RWPE2 (cell line): ENCODE measurements at regions not wholly inside any gene's neighbourhood (a gene's known extent, or its start where the extent isn't known, plus 50 kb on each side); places are given as distances from the start of the nearest gene placed in this dataset.

Experiments
- ATAC-seq: fragments of 200-7000 bp; cut with Tn5 transposase; 3 replicates; pipeline ENCODE4 v1.9.1; 2021; ENCODE audit warnings: low read depth
- DNase-seq: peaks from one replicate; pipeline ENCODE4 v3.0.0-alpha.2; 2020; ENCODE audit warnings: low spot score
- H3K27ac ChIP-seq: fragments of 450-650 bp; 2 replicates; pipeline ENCODE4 v1.5.1; 2017; ENCODE audit warnings: mild to moderate bottlenecking; ENCODE audit not compliant: poor library complexity, severe bottlenecking
- H3K27me3 ChIP-seq: fragments of 250-450 bp; sonication (Bioruptor Pico); 2 replicates; pipeline ENCODE4 v1.5.1; 2021; ENCODE audit warnings: mild to moderate bottlenecking, moderate library complexity; ENCODE audit not compliant: insufficient read depth, poor library complexity, severe bottlenecking
- H3K36me3 ChIP-seq: fragments of 250-450 bp; sonication (Bioruptor Pico); 2 replicates; pipeline ENCODE4 v1.5.1; 2020; ENCODE audit warnings: low read depth, mild to moderate bottlenecking, moderate library complexity
- H3K4me1 ChIP-seq: fragments of 250-450 bp; sonication (Bioruptor Pico); 2 replicates; pipeline ENCODE4 v1.5.1; 2021; ENCODE audit warnings: mild to moderate bottlenecking, moderate library complexity; ENCODE audit not compliant: insufficient read depth, poor library complexity, severe bottlenecking
- H3K4me3 ChIP-seq: fragments of 250-450 bp; sonication (Bioruptor Pico); 2 replicates; pipeline ENCODE4 v1.5.1; 2021; ENCODE audit warnings: mild to moderate bottlenecking, moderate library complexity; ENCODE audit not compliant: severe bottlenecking
- H3K9me3 ChIP-seq: fragments of 250-450 bp; sonication (Bioruptor Pico); 2 replicates; pipeline ENCODE4 v1.5.1; 2021; ENCODE audit warnings: mild to moderate bottlenecking, moderate library complexity; ENCODE audit not compliant: severe bottlenecking
- TF ChIP-seq, protein P1 (sequence below): fragments of 450-650 bp; IDR thresholded peaks from one replicate; pipeline ENCODE4 v1.5.1; 2017; ENCODE audit warnings: mild to moderate bottlenecking, moderate library complexity; ENCODE audit not compliant: poor library complexity, severe bottlenecking

DNA sequence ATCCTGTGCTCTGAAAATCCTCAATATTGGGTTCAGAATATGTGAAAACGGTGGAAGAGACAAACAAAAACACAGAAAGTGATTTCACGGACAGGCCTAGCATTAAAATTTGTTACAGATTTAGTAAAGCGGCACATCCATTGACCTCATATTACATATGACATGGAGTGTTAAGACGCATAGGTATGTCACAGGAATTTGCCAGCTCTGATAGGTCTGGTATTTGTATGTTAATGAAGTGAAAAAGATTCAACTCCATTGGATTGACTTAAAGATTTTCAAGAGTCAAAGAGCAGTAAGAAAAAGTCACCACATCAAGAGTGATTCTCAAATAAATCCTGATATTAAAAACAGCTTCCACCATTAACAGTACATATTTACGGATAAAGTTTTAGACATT is 396.5 kb upstream of the SEMA6A start:
- no peaks in the 10 kb centered on the region for H3K9me3 ChIP-seq
- TF ChIP-seq, protein P1, sequence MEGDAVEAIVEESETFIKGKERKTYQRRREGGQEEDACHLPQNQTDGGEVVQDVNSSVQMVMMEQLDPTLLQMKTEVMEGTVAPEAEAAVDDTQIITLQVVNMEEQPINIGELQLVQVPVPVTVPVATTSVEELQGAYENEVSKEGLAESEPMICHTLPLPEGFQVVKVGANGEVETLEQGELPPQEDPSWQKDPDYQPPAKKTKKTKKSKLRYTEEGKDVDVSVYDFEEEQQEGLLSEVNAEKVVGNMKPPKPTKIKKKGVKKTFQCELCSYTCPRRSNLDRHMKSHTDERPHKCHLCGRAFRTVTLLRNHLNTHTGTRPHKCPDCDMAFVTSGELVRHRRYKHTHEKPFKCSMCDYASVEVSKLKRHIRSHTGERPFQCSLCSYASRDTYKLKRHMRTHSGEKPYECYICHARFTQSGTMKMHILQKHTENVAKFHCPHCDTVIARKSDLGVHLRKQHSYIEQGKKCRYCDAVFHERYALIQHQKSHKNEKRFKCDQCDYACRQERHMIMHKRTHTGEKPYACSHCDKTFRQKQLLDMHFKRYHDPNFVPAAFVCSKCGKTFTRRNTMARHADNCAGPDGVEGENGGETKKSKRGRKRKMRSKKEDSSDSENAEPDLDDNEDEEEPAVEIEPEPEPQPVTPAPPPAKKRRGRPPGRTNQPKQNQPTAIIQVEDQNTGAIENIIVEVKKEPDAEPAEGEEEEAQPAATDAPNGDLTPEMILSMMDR, result no peak
- no peak overlapping the region for H3K4me3 ChIP-seq
- ATAC-seq, result no peak
- no peak for DNase-seq
- peaks cover 2% of the 10 kb centered on the region for H3K27me3 ChIP-seq
- no peaks in the 10 kb centered on the region for H3K4me1 ChIP-seq
- H3K36me3 ChIP-seq, result no peaks in the 10 kb centered on the region
- no peak overlapping the region for H3K27ac ChIP-seq

DNA sequence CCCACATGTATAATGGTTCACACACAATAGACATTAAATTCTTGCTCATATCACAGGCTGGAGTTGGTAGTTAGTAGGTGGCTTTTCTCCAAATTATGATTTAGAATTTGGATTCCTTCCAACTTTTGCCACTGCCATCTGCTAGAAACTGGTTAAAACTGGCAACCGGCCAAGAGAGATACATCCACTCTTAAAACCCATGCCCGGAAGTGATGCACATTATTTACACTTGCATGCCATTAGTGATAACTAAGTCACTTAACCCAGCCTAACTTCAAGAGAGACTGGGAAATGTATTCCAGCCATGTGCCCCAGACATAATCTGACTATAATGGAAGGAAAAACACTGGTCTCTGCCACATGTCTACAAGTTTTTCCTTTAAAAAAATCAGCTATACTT is 395.7 kb upstream of the SEMA6A start:
- ATAC-seq (peak; percentile 38; the same call in 1 of the 3 replicates), DNase-seq (no peak)
- Histone ChIP-seq H3K4me3 (no peak overlapping the region), H3K36me3 (no peaks in the 10 kb centered on the region), H3K27me3 (peaks cover 2% of the 10 kb centered on the region), H3K27ac (no peak overlapping the region), H3K9me3 (no peaks in the 10 kb centered on the region), H3K4me1 (no peaks in the 10 kb centered on the region)
- TF ChIP-seq, protein P1, result no peak

GRCh38 chr5:116964438-116964837 is 389.8 kb upstream of the SEMA6A start:
- Histone ChIP-seq H3K27ac (no peak overlapping the region), H3K4me1 (no peaks in the 10 kb centered on the region), H3K9me3 (no peaks in the 10 kb centered on the region), H3K4me3 (no peak overlapping the region), H3K27me3 (peaks cover 20% of the 10 kb centered on the region), H3K36me3 (no peaks in the 10 kb centered on the region)
- TF ChIP-seq, protein P1, result no peak
- DNase-seq (no peak), ATAC-seq (no peak)

DNA sequence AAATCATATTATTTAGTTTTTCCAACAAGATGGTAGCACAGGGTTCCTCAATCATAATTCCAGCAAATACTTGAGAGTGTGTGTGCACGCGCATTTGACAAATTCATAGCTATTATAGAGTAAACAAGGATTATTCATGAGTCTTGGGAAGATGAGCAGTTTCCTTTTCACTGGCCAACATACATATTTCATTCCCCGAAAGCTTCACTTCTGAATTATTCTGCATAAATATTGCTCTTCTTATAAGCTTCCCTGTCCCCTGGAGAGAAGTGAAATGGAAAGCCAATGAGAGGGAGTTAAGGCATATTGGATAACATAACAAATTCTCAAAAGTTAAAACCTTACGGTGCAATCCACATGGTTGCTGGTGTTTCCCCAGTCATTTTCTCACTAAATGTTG is 386.4 kb upstream of the SEMA6A start:
- TF ChIP-seq, protein P1, result no peak
- H3K9me3 ChIP-seq, result no peaks in the 10 kb centered on the region
- ATAC-seq, result no peak
- H3K4me1 ChIP-seq, result no peaks in the 10 kb centered on the region
- H3K27ac ChIP-seq, result no peak overlapping the region
- DNase-seq, result no peak
- H3K27me3 ChIP-seq, result peaks cover 20% of the 10 kb centered on the region
- no peak overlapping the region for H3K4me3 ChIP-seq
- H3K36me3 ChIP-seq, result no peaks in the 10 kb centered on the region

DNA sequence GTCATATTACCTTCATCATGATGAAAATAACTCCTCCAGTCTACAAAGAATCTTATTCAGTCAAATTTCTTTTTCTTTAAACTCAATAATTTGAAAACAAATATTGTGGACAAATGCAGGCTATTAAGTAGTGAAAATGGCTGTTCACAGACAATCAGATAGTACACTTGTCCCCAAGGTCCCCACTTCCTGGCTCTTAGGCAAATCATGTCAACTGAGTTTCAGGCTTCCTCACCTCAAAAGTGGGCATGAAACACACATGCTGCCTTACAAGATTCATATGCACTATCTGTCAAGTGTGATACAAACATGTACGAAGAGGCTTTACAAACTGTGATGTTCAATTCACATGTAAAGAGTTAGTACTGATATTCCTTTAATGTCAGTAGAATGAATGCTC is 385.2 kb upstream of the SEMA6A start:
- Histone ChIP-seq H3K36me3 (no peaks in the 10 kb centered on the region), H3K4me1 (no peaks in the 10 kb centered on the region), H3K27me3 (peaks cover 14% of the 10 kb centered on the region), H3K9me3 (no peaks in the 10 kb centered on the region), H3K27ac (no peak overlapping the region), H3K4me3 (no peak overlapping the region)
- ATAC-seq, result no peak
- DNase-seq, result no peak
- TF ChIP-seq, protein P1, result no peak
